Lower leg skin (tissue), 3 donors: ENCODE measurements at regions not wholly inside any gene's neighbourhood (a gene's known extent, or its start where the extent isn't known, plus 50 kb on each side); places are given as distances from the start of the nearest gene placed in this dataset.

Experiments
- POLR2A ChIP-seq, 2 donors: fragments of 450-650 bp; IDR thresholded peaks; one replicate each; pipeline ENCODE4 v1.6.1; 2016 to 2017; ENCODE audit warnings: antibody characterized with exemption in 2 of 2, mild to moderate bottlenecking in 1 of 2, moderate library complexity in 1 of 2
- TF ChIP-seq, protein P1 (sequence below), 3 donors: fragments of 450-650 bp; IDR thresholded peaks; one replicate each; pipeline ENCODE4 v1.5.1; 2016; ENCODE audit warnings: antibody characterized with exemption in 3 of 3, mild to moderate bottlenecking in 3 of 3, moderate library complexity in 2 of 3

DNA sequence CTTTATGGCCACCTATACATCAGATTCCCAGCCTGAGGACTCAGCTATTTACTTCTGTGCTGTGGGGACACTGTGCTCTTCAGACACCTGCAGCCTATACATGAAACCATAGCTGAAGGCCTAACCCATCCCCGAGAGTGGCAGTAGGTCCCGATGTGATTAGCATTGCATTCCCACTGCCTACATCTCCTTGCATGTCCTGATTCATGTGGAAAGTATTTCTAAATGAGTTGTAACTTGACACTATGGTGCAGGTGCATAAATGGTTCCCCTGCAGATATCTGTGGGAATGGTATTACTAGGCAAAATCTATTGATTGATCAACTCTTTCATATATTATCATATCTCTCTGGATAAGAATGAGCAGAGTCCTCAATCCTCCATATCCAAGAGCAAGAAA lies 433.5 kb downstream of the DAD1 start:
- TF ChIP-seq, protein P1, sequence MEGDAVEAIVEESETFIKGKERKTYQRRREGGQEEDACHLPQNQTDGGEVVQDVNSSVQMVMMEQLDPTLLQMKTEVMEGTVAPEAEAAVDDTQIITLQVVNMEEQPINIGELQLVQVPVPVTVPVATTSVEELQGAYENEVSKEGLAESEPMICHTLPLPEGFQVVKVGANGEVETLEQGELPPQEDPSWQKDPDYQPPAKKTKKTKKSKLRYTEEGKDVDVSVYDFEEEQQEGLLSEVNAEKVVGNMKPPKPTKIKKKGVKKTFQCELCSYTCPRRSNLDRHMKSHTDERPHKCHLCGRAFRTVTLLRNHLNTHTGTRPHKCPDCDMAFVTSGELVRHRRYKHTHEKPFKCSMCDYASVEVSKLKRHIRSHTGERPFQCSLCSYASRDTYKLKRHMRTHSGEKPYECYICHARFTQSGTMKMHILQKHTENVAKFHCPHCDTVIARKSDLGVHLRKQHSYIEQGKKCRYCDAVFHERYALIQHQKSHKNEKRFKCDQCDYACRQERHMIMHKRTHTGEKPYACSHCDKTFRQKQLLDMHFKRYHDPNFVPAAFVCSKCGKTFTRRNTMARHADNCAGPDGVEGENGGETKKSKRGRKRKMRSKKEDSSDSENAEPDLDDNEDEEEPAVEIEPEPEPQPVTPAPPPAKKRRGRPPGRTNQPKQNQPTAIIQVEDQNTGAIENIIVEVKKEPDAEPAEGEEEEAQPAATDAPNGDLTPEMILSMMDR (IDR thresholded peaks at IDR 0.05): no peak
- no peak for TF ChIP-seq POLR2A (IDR thresholded peaks at IDR 0.05)
